Sigmoid colon (tissue), 6 donors: ENCODE measurements at regions not wholly inside any gene's neighbourhood (a gene's known extent, or its start where the extent isn't known, plus 50 kb on each side); places are given as distances from the start of the nearest gene placed in this dataset.
"Not testable (repeated sequence)": the region's sequence is repeated elsewhere in the genome, so short reads cannot be mapped to it uniquely, and the experiment has no call there.

Experiments used
- DNase-seq: peaks from one replicate; pipeline ENCODE4 v3.0.0-alpha.2; 2019
- H3K27ac ChIP-seq, 4 donors: fragments of 200-600 bp; sonication (generic); one replicate each; pipeline ENCODE4 v1.5.1; 2016 to 2019; ENCODE audit warnings: mild to moderate bottlenecking in 1 of 4
- H3K27me3 ChIP-seq, 3 donors: fragments of 200-600 bp; sonication (generic); one replicate each; pipeline ENCODE4 v1.5.1; 2019; ENCODE audit warnings: mild to moderate bottlenecking in 1 of 3
- H3K36me3 ChIP-seq, 4 donors: fragments of 200-600 bp; sonication (generic); one replicate each; pipeline ENCODE4 v1.5.1; 2016 to 2019
- H3K4me1 ChIP-seq, 4 donors: fragments of 200-600 bp; sonication (generic); one replicate each; pipeline ENCODE4 v1.5.1; 2017 to 2019
- H3K4me3 ChIP-seq, 4 donors: fragments of 200-600 bp; sonication (generic); one replicate each; pipeline ENCODE4 v1.5.1; 2017 to 2019; ENCODE audit warnings: mild to moderate bottlenecking in 2 of 4, moderate library complexity in 1 of 4
- H3K9me3 ChIP-seq, 4 donors: fragments of 200-600 bp in 3 of 4; sonication (generic) in 3 of 4; one replicate each; pipeline versions ENCODE4 v1.5.1 to v1.6.1; 2013 to 2019
- EP300 ChIP-seq, 4 donors: sonication (generic); formaldehyde crosslinking; IDR thresholded peaks; one replicate each; pipeline ENCODE4 v1.6.1; 2017; ENCODE audit warnings: antibody characterized with exemption in 4 of 4
- POLR2A ChIP-seq, 2 donors: fragments of 450-650 bp; IDR thresholded peaks; one replicate each; pipeline ENCODE4 v1.6.1; 2016; ENCODE audit warnings: antibody characterized with exemption in 2 of 2, mild to moderate bottlenecking in 2 of 2, moderate library complexity in 2 of 2
- POLR2AphosphoS5 ChIP-seq, 4 donors: sonication (generic); formaldehyde crosslinking; IDR thresholded peaks; one replicate each; pipeline ENCODE4 v1.6.1; 2017; ENCODE audit warnings: antibody characterized with exemption in 4 of 4
- WGBS, 2 donors: extraction: QIAGEN DNeasy Blood & Tissue Kit; methylation state at CpG; one replicate each; pipeline ENCODE4 v1.1.7; 2013; 5-methylcytosine and 5-hydroxymethylcytosine counted together
- intact Hi-C: fragments of 100-400 bp; cut with DNase I; formaldehyde crosslinking; loops from one replicate; pipeline ENCODE4 v1.15.1; 2023
- TF ChIP-seq, protein P1 (sequence below), 4 experiments: fragments of 450-650 bp in 3 of 4; fragments of 200-600 bp in 1 of 4; IDR thresholded peaks; one replicate each; pipeline ENCODE4 v1.5.1; 2016 to 2019; ENCODE audit warnings: antibody characterized with exemption in 4 of 4, mild to moderate bottlenecking in 3 of 4, moderate library complexity in 2 of 4
- donor health status: healthy with polysubstance abuse.
- donor health status: healthy.

GRCh38 chr20:12535770-12536169 is 473.0 kb upstream of the SPTLC3 start:
- WGBS, 2 donors: 96 to 98% methylated on average over 2 of the region's 2 CpGs
- no peak for TF ChIP-seq POLR2AphosphoS5 (IDR thresholded peaks at IDR 0.05)
- no peak for TF ChIP-seq POLR2A (IDR thresholded peaks at IDR 0.05)
- no peak for TF ChIP-seq EP300 (IDR thresholded peaks at IDR 0.05)
- TF ChIP-seq, protein P1, sequence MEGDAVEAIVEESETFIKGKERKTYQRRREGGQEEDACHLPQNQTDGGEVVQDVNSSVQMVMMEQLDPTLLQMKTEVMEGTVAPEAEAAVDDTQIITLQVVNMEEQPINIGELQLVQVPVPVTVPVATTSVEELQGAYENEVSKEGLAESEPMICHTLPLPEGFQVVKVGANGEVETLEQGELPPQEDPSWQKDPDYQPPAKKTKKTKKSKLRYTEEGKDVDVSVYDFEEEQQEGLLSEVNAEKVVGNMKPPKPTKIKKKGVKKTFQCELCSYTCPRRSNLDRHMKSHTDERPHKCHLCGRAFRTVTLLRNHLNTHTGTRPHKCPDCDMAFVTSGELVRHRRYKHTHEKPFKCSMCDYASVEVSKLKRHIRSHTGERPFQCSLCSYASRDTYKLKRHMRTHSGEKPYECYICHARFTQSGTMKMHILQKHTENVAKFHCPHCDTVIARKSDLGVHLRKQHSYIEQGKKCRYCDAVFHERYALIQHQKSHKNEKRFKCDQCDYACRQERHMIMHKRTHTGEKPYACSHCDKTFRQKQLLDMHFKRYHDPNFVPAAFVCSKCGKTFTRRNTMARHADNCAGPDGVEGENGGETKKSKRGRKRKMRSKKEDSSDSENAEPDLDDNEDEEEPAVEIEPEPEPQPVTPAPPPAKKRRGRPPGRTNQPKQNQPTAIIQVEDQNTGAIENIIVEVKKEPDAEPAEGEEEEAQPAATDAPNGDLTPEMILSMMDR (IDR thresholded peaks at IDR 0.05): no peak
- no peaks in the 10 kb centered on the region for H3K4me1 ChIP-seq

GRCh38 chr20:12554426-12554825 is 454.3 kb upstream of the SPTLC3 start:
- no peak for TF ChIP-seq POLR2AphosphoS5 (IDR thresholded peaks at IDR 0.05)
- TF ChIP-seq, protein P1 (IDR thresholded peaks at IDR 0.05): no peak
- no peak for TF ChIP-seq POLR2A (IDR thresholded peaks at IDR 0.05)
- TF ChIP-seq EP300 (IDR thresholded peaks at IDR 0.05): no peak
- intact Hi-C loops: no loop called here
- Histone ChIP-seq H3K27ac (no peak overlapping the region), H3K4me1 (no peaks in the 10 kb centered on the region), H3K27me3 (no peaks in the 10 kb centered on the region), H3K9me3 (no peaks in the 10 kb centered on the region), H3K4me3 (no peak overlapping the region), H3K36me3 (no peaks in the 10 kb centered on the region)
- WGBS, 2 donors: 65% methylated on average over 2 of the region's 2 CpGs
- no peak for DNase-seq

More at GRCh38 chr20:12535770-12536169, 473.0 kb upstream of the SPTLC3 start:
- Histone ChIP-seq H3K27ac (no peak overlapping the region), H3K4me3 (no peak overlapping the region), H3K9me3 (peaks cover 0 to 8% (median 0%) of the 10 kb centered on the region in 4 donors), H3K27me3 (no peaks in the 10 kb centered on the region), H3K36me3 (no peaks in the 10 kb centered on the region)
- DNase-seq: no peak
- intact Hi-C loops: no loop called here

- DNase-seq: no peak
- Histone ChIP-seq H3K27ac (no peak overlapping the region), H3K36me3 (no peaks in the 10 kb centered on the region), H3K9me3 (no peaks in the 10 kb centered on the region), H3K27me3 (no peaks in the 10 kb centered on the region), H3K4me1 (no peaks in the 10 kb centered on the region), H3K4me3 (no peak overlapping the region)
- TF ChIP-seq POLR2AphosphoS5 (IDR thresholded peaks at IDR 0.05) (no peak), POLR2A (IDR thresholded peaks at IDR 0.05) (no peak), EP300 (IDR thresholded peaks at IDR 0.05) (no peak)
- TF ChIP-seq, protein P1 (IDR thresholded peaks at IDR 0.05): no peak
- intact Hi-C loops: no loop called here
- 20 to 73% methylated on average over 1 of the region's 1 CpG for WGBS, 2 donors
These were observed 453.4 kb upstream of the SPTLC3 start for GRCh38 chr20:12555369-12555768.

DNA sequence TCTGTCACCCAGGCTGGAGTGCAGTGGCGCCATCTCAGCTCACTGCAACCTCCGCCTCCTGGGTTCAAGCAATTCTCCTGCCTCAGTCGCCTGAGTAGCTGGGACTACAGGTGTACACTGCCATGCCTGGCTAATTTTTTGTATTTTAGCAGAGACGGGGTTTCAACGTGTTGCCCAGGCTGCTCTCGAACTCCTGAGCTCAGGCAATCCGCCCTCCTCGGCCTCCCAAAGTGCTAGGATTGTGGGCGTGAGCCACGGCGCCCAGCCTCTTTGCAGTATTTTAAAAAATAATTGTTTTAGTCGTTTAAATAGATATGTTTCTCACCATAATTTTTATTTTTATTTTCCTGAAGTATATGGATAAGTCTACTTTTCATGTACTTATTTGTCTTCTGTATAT is 452.9 kb upstream of the SPTLC3 start:
- intact Hi-C loops, H3K27ac ChIP-seq: not testable (repeated sequence)

DNA sequence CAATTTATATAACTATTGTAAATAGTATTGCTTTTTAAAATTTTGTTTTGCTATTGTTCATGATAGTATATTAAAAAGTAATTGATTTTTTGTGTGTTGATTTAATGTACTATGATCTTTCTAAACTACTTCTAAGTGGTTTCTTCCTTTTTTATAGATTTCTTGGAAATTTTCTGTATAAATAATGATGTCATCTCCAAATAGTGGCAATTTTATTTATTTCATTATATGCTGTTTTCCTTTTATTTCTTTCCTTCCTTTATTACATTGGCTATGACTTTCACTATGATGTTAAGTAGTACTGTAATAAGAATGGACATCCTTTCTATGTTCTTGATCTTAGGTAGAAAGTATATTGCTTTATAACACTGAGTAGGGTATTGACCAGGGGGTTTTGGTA is 451.5 kb upstream of the SPTLC3 start:
- Histone ChIP-seq H3K27ac (no peak overlapping the region), H3K36me3 (no peaks in the 10 kb centered on the region), H3K27me3 (no peaks in the 10 kb centered on the region), H3K9me3 (peaks cover 0 to 6% (median 0%) of the 10 kb centered on the region in 4 donors), H3K4me1 (no peaks in the 10 kb centered on the region), H3K4me3 (no peak overlapping the region)
- TF ChIP-seq POLR2A (IDR thresholded peaks at IDR 0.05) (no peak), POLR2AphosphoS5 (IDR thresholded peaks at IDR 0.05) (no peak)
- TF ChIP-seq, protein P1 (IDR thresholded peaks at IDR 0.05): no peak
- no peak for DNase-seq
- intact Hi-C loops: no loop called here

More for the DNA sequence above, 452.9 kb upstream of the SPTLC3 start:
- H3K27me3 ChIP-seq, H3K4me3 ChIP-seq, H3K36me3 ChIP-seq, H3K9me3 ChIP-seq, DNase-seq, H3K4me1 ChIP-seq: not testable (repeated sequence)
- 84 to 93% methylated on average over 12 of the region's 12 CpGs for WGBS, 2 donors
